Uterus (tissue), 3 donors: ENCODE measurements at regions not wholly inside any gene's neighbourhood (a gene's known extent, or its start where the extent isn't known, plus 50 kb on each side); places are given as distances from the start of the nearest gene placed in this dataset.

Source experiments
- DNase-seq, 2 donors: peaks; one replicate each; pipeline ENCODE4 v3.0.0-alpha.2; 2019 to 2020
- H3K27ac ChIP-seq, 2 donors: fragments of 200-600 bp; sonication (generic); 1 replicate in 1 of 2; 2 replicates in 1 of 2; pipeline ENCODE4 v1.5.1; 2016 to 2018
- H3K27me3 ChIP-seq, 2 donors: fragments of 200-600 bp; sonication (generic); one replicate each; pipeline ENCODE4 v1.5.1; 2018 to 2019; ENCODE audit warnings: control low read depth in 1 of 2
- H3K36me3 ChIP-seq, 2 donors: fragments of 200-600 bp; sonication (generic); one replicate each; pipeline ENCODE4 v1.5.1; 2019; ENCODE audit warnings: control low read depth in 1 of 2
- H3K4me1 ChIP-seq, 2 donors: fragments of 200-600 bp; sonication (generic); one replicate each; pipeline ENCODE4 v1.5.1; 2018 to 2019; ENCODE audit warnings: control low read depth in 1 of 2
- H3K4me3 ChIP-seq, 2 donors: fragments of 200-600 bp; sonication (generic); 1 replicate in 1 of 2; 2 replicates in 1 of 2; pipeline ENCODE4 v1.5.1; 2018 to 2019; ENCODE audit warnings: mild to moderate bottlenecking in 1 of 2
- H3K9me3 ChIP-seq, 2 donors: fragments of 200-600 bp; sonication (generic); one replicate each; pipeline ENCODE4 v1.5.1; 2019; ENCODE audit warnings: control low read depth in 1 of 2
- POLR2A ChIP-seq, 2 donors: fragments of 450-650 bp; IDR thresholded peaks; one replicate each; pipeline ENCODE4 v1.6.1; 2016; ENCODE audit warnings: antibody characterized with exemption in 2 of 2, mild to moderate bottlenecking in 1 of 2, moderate library complexity in 1 of 2
- intact Hi-C: fragments of 100-400 bp; cut with DNase I; formaldehyde crosslinking; loops from one replicate; pipeline ENCODE4 v1.15.1; 2023; ENCODE audit warnings: low total_unique reads
- TF ChIP-seq, protein P1 (sequence below), 4 experiments: fragments of 200-600 bp in 2 of 4; fragments of 450-650 bp in 2 of 4; sonication (generic) in 2 of 4; IDR thresholded peaks; one replicate each; pipeline ENCODE4 v1.5.1; 2016 to 2019; ENCODE audit warnings: antibody characterized with exemption in 4 of 4, mild to moderate bottlenecking in 2 of 4, moderate library complexity in 1 of 4
- donor health status: DM: yes; HTN: yes; CAD: no.

GRCh38 chr9:12612211-12612770, 80.9 kb upstream of the TYRP1 start:
- Histone ChIP-seq H3K27me3 (no peaks in the 10 kb centered on the region), H3K36me3 (no peaks in the 10 kb centered on the region), H3K4me1 (no peaks in the 10 kb centered on the region), H3K27ac (no peak overlapping the region), H3K4me3 (no peak overlapping the region), H3K9me3 (no peaks in the 10 kb centered on the region)
- no peak for DNase-seq
- intact Hi-C loops = no loop called here
- no peak for TF ChIP-seq POLR2A (IDR thresholded peaks at IDR 0.05)
- TF ChIP-seq, protein P1, sequence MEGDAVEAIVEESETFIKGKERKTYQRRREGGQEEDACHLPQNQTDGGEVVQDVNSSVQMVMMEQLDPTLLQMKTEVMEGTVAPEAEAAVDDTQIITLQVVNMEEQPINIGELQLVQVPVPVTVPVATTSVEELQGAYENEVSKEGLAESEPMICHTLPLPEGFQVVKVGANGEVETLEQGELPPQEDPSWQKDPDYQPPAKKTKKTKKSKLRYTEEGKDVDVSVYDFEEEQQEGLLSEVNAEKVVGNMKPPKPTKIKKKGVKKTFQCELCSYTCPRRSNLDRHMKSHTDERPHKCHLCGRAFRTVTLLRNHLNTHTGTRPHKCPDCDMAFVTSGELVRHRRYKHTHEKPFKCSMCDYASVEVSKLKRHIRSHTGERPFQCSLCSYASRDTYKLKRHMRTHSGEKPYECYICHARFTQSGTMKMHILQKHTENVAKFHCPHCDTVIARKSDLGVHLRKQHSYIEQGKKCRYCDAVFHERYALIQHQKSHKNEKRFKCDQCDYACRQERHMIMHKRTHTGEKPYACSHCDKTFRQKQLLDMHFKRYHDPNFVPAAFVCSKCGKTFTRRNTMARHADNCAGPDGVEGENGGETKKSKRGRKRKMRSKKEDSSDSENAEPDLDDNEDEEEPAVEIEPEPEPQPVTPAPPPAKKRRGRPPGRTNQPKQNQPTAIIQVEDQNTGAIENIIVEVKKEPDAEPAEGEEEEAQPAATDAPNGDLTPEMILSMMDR (IDR thresholded peaks at IDR 0.05) = no peak

DNA sequence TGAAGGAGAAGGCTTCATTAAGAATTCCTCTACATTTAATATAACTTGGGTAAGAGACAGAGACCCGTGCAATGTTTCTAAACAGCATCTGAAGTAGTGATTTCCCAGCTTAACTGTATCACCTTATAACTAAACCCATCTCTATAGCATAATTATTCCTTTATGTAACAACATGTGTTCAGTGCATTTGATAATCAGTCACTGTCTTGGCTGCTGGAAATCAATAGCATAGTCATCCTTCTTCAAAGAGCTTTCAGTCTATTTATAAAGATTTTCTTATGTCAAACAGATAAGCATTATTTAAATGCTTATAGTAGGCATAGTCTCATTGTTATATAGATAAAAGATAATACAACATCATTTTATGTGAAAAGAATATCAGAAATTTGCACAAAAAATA, 80.1 kb upstream of the TYRP1 start:
- TF ChIP-seq, protein P1 (IDR thresholded peaks at IDR 0.05) = no peak
- TF ChIP-seq POLR2A (IDR thresholded peaks at IDR 0.05) = no peak
- Histone ChIP-seq H3K4me3 (no peak overlapping the region), H3K9me3 (no peaks in the 10 kb centered on the region), H3K27ac (no peak overlapping the region), H3K27me3 (no peaks in the 10 kb centered on the region), H3K36me3 (no peaks in the 10 kb centered on the region), H3K4me1 (no peaks in the 10 kb centered on the region)
- intact Hi-C loops = no loop called here
- no peak for DNase-seq

GRCh38 chr9:12614488-12614887, 78.7 kb upstream of the TYRP1 start:
- TF ChIP-seq POLR2A (IDR thresholded peaks at IDR 0.05) = no peak
- TF ChIP-seq, protein P1 (IDR thresholded peaks at IDR 0.05) = no peak
- no peak overlapping the region for H3K4me3 ChIP-seq
- no peak overlapping the region for H3K27ac ChIP-seq
- H3K36me3 ChIP-seq = no peaks in the 10 kb centered on the region
- no peaks in the 10 kb centered on the region for H3K9me3 ChIP-seq
- H3K4me1 ChIP-seq = no peaks in the 10 kb centered on the region
- no peak for DNase-seq
- H3K27me3 ChIP-seq = no peaks in the 10 kb centered on the region
- intact Hi-C loops = no loop called here

DNA sequence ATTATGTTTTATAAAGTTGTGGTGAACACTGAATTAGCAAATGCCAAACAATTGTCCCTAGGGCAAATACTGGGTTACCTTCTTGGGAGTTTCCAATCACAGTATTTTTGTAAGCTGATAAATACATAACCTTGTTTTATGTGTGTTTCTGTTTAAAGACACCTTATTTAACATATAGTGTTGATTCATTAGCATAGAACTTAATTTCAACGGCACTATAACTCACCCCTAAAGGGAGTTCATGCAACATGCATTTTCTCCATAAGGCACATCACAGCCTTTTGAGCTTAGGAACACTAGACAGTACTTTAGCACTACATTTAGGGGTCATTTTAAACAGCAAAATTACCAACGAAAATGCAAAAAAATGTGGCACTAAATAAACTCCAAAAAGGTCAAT, 74.2 kb upstream of the TYRP1 start:
- Histone ChIP-seq H3K9me3 (no peaks in the 10 kb centered on the region), H3K27me3 (no peaks in the 10 kb centered on the region), H3K27ac (no peak overlapping the region), H3K4me3 (no peak overlapping the region), H3K4me1 (no peaks in the 10 kb centered on the region), H3K36me3 (no peaks in the 10 kb centered on the region)
- DNase-seq = no peak
- intact Hi-C loops = no loop called here
- TF ChIP-seq POLR2A (IDR thresholded peaks at IDR 0.05) = no peak
- TF ChIP-seq, protein P1 (IDR thresholded peaks at IDR 0.05) = no peak

DNA sequence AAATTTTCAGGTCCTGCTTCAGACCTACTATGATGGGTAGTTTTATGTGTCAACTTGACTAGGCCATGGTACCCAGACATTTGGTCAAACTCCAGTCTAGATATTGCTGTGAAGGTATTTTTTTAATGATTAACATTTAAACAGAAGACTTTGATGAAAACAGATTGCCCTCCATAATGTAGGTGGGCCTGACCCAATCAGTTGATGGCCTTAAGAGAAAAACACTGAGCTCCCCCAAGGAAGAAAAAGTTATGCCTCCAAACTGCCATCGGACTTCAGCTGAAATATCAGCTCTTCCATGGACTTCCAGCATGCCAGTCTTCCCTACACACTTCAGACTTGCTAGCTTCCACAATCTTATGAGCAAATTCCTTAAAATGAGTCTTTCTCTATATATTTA, 67.3 kb upstream of the TYRP1 start:
- Histone ChIP-seq H3K4me1 (no peaks in the 10 kb centered on the region), H3K9me3 (no peaks in the 10 kb centered on the region), H3K27me3 (no peaks in the 10 kb centered on the region), H3K27ac (no peak overlapping the region), H3K4me3 (no peak overlapping the region), H3K36me3 (no peaks in the 10 kb centered on the region)
- DNase-seq = no peak
- intact Hi-C loops = no loop called here
- TF ChIP-seq, protein P1 (IDR thresholded peaks at IDR 0.05) = no peak
- no peak for TF ChIP-seq POLR2A (IDR thresholded peaks at IDR 0.05)
